T-helper 17 cell (primary cell): ENCODE measurements at regions not wholly inside any gene's neighbourhood (a gene's known extent, or its start where the extent isn't known, plus 50 kb on each side); places are given as distances from the start of the nearest gene placed in this dataset.
"Not testable (repeated sequence)": the region's sequence is repeated elsewhere in the genome, so short reads cannot be mapped to it uniquely, and the experiment has no call there.

Experiments used
- ATAC-seq: fragments of 150-1000 bp; cut with Tn5 transposase; 2 replicates; pipeline ENCODE4 v1.10.0; 2021; ENCODE audit warnings: mild to moderate bottlenecking, moderate library complexity
- DNase-seq, 3 donors: peaks; one replicate each; pipeline versions ENCODE4 v3.0.0 to v3.0.0-alpha.2; 2020 to 2021
- H3K9me3 ChIP-seq: one replicate; pipeline ENCODE4 v1.7.0; 2013; ENCODE audit warnings: low read length, mild to moderate bottlenecking; ENCODE audit not compliant: control insufficient read depth, poor library complexity, severe bottlenecking
- H3K27ac Mint-ChIP-seq: one replicate; pipeline ENCODE4 v1.8.0; 2022; ENCODE audit warnings: mild to moderate bottlenecking, moderate library complexity, mixed read lengths
- H3K27me3 Mint-ChIP-seq: one replicate; pipeline ENCODE4 v1.8.0; 2022; ENCODE audit warnings: mixed read lengths
- H3K36me3 Mint-ChIP-seq: one replicate; pipeline ENCODE4 v1.8.0; 2022; ENCODE audit warnings: low read depth, mixed read lengths
- H3K4me1 Mint-ChIP-seq: one replicate; pipeline ENCODE4 v1.8.0; 2022; ENCODE audit warnings: mild to moderate bottlenecking, mixed read lengths
- H3K4me3 Mint-ChIP-seq: one replicate; pipeline ENCODE4 v1.8.0; 2022; ENCODE audit warnings: mild to moderate bottlenecking, moderate library complexity, mixed read lengths

GRCh38 chr11:79506734-79507344 is 66.0 kb upstream of the TENM4 start:
- Mint-ChIP-seq H3K27ac (no peak overlapping the region), H3K36me3 (no peaks in the 10 kb centered on the region), H3K4me1 (no peaks in the 10 kb centered on the region), H3K27me3 (no peaks in the 10 kb centered on the region), H3K4me3 (no peak overlapping the region)
- DNase-seq: no peak
- ATAC-seq: no peak
- no peaks in the 10 kb centered on the region for H3K9me3 ChIP-seq

GRCh38 chr11:79506124-79506523 is 65.3 kb upstream of the TENM4 start:
- no peaks in the 10 kb centered on the region for H3K9me3 ChIP-seq
- DNase-seq (no peak), ATAC-seq (no peak)
- no peaks in the 10 kb centered on the region for H3K36me3 Mint-ChIP-seq
- no peak overlapping the region for H3K27ac Mint-ChIP-seq
- no peaks in the 10 kb centered on the region for H3K4me1 Mint-ChIP-seq
- no peak overlapping the region for H3K4me3 Mint-ChIP-seq
- H3K27me3 Mint-ChIP-seq: no peaks in the 10 kb centered on the region

- no peaks in the 10 kb centered on the region for H3K27me3 Mint-ChIP-seq
- no peaks in the 10 kb centered on the region for H3K4me1 Mint-ChIP-seq
- no peak for DNase-seq
- H3K4me3 Mint-ChIP-seq: no peak overlapping the region
- H3K9me3 ChIP-seq: no peaks in the 10 kb centered on the region
- ATAC-seq: no peak
- no peaks in the 10 kb centered on the region for H3K36me3 Mint-ChIP-seq
- H3K27ac Mint-ChIP-seq: no peak overlapping the region
These were observed 62.2 kb upstream of the TENM4 start for GRCh38 chr11:79503028-79503427.

- ATAC-seq: no peak
- H3K27me3 Mint-ChIP-seq: no peaks in the 10 kb centered on the region
- no peaks in the 10 kb centered on the region for H3K9me3 ChIP-seq
- no peaks in the 10 kb centered on the region for H3K4me1 Mint-ChIP-seq
- H3K27ac Mint-ChIP-seq: no peak overlapping the region
- peaks cover 2% of the 10 kb centered on the region for H3K36me3 Mint-ChIP-seq
- no peak for DNase-seq
- no peak overlapping the region for H3K4me3 Mint-ChIP-seq
These were observed 60.9 kb upstream of the TENM4 start for GRCh38 chr11:79501707-79502106.

- H3K27me3 Mint-ChIP-seq, H3K9me3 ChIP-seq, DNase-seq, H3K36me3 Mint-ChIP-seq, H3K4me3 Mint-ChIP-seq, ATAC-seq, H3K4me1 Mint-ChIP-seq, H3K27ac Mint-ChIP-seq: not testable (repeated sequence)
These were observed 59.1 kb upstream of the TENM4 start for GRCh38 chr11:79499929-79500328.

GRCh38 chr11:79498667-79499066 is 57.8 kb upstream of the TENM4 start:
- ATAC-seq (no peak), DNase-seq (no peak)
- Mint-ChIP-seq H3K4me3 (no peak overlapping the region), H3K27ac (no peak overlapping the region), H3K4me1 (no peaks in the 10 kb centered on the region), H3K27me3 (peaks cover 2% of the 10 kb centered on the region), H3K36me3 (peaks cover 2% of the 10 kb centered on the region)
- H3K9me3 ChIP-seq: no peaks in the 10 kb centered on the region

- ATAC-seq: no peak
These were observed 52.8 kb upstream of the TENM4 start for GRCh38 chr11:79493555-79494171.

GRCh38 chr11:79492008-79492407 is 51.2 kb upstream of the TENM4 start:
- Mint-ChIP-seq H3K4me1 (no peaks in the 10 kb centered on the region), H3K36me3 (no peaks in the 10 kb centered on the region), H3K4me3 (no peak overlapping the region), H3K27me3 (peaks cover 13% of the 10 kb centered on the region), H3K27ac (no peak overlapping the region)
- ATAC-seq: no peak
- H3K9me3 ChIP-seq: no peaks in the 10 kb centered on the region
- DNase-seq: no peak

More at GRCh38 chr11:79493555-79494171, 52.8 kb upstream of the TENM4 start:
- peak in 1 of 3 donors; percentile 13 for DNase-seq
- Mint-ChIP-seq H3K36me3 (peaks cover 2% of the 10 kb centered on the region), H3K27me3 (peaks cover 8% of the 10 kb centered on the region), H3K4me3 (no peak overlapping the region), H3K4me1 (no peaks in the 10 kb centered on the region), H3K27ac (no peak overlapping the region)
- H3K9me3 ChIP-seq: no peaks in the 10 kb centered on the region
